T-helper 2 cell treated with Interferon-gamma antibody and Interleukin-4, amounts not matched to agents 5 μg/mL and 100 μg/mL, for 36 hours (primary cell): ENCODE measurements at regions not wholly inside any gene's neighbourhood (a gene's known extent, or its start where the extent isn't known, plus 50 kb on each side); places are given as distances from the start of the nearest gene placed in this dataset.
"Not testable (repeated sequence)": the region's sequence is repeated elsewhere in the genome, so short reads cannot be mapped to it uniquely, and the experiment has no call there.

Source experiments
- DNase-seq: peaks from one replicate; pipeline ENCODE4 v3.0.0; 2021; ENCODE audit warnings: low spot score
- H3K27ac Mint-ChIP-seq: one replicate; pipeline ENCODE4 v1.8.0; 2021; ENCODE audit warnings: mild to moderate bottlenecking, mixed read lengths
- H3K27me3 Mint-ChIP-seq: one replicate; pipeline ENCODE4 v1.8.0; 2021; ENCODE audit warnings: low read depth, mixed read lengths
- H3K36me3 Mint-ChIP-seq: one replicate; pipeline ENCODE4 v1.8.0; 2021; ENCODE audit warnings: low read depth, mixed read lengths
- H3K4me1 Mint-ChIP-seq: one replicate; pipeline ENCODE4 v1.8.0; 2021; ENCODE audit warnings: low read depth, mixed read lengths
- H3K4me3 Mint-ChIP-seq: one replicate; pipeline ENCODE4 v1.8.0; 2022; ENCODE audit warnings: mild to moderate bottlenecking, moderate library complexity, mixed read lengths
- H3K9me3 Mint-ChIP-seq: one replicate; pipeline ENCODE4 v1.8.0; 2021; ENCODE audit warnings: mixed read lengths

- Mint-ChIP-seq H3K27me3 (no peaks in the 10 kb centered on the region), H3K27ac (no peak overlapping the region), H3K4me3 (no peak overlapping the region), H3K36me3 (no peaks in the 10 kb centered on the region), H3K4me1 (no peaks in the 10 kb centered on the region), H3K9me3 (no peaks in the 10 kb centered on the region)
- no peak for DNase-seq
Measured at GRCh38 chr20:23299673-23300050, 50.9 kb upstream of the NXT1 start.

GRCh38 chr20:23298926-23299672 lies 51.5 kb upstream of the NXT1 start:
- H3K36me3 Mint-ChIP-seq, result no peaks in the 10 kb centered on the region
- no peak overlapping the region for H3K4me3 Mint-ChIP-seq
- DNase-seq, result no peak
- H3K4me1 Mint-ChIP-seq, result no peaks in the 10 kb centered on the region
- H3K9me3 Mint-ChIP-seq, result no peaks in the 10 kb centered on the region
- no peaks in the 10 kb centered on the region for H3K27me3 Mint-ChIP-seq
- H3K27ac Mint-ChIP-seq, result no peak overlapping the region

- Mint-ChIP-seq H3K27me3 (no peaks in the 10 kb centered on the region), H3K9me3 (no peaks in the 10 kb centered on the region), H3K4me3 (no peak overlapping the region), H3K4me1 (no peaks in the 10 kb centered on the region), H3K36me3 (no peaks in the 10 kb centered on the region), H3K27ac (no peak overlapping the region)
- no peak for DNase-seq
Measured at GRCh38 chr20:23298155-23298554, 52.4 kb upstream of the NXT1 start.

GRCh38 chr20:23296841-23297701 lies 53.5 kb upstream of the NXT1 start:
- H3K9me3 Mint-ChIP-seq, result no peaks in the 10 kb centered on the region
- H3K36me3 Mint-ChIP-seq, result no peaks in the 10 kb centered on the region
- H3K4me1 Mint-ChIP-seq, result no peaks in the 10 kb centered on the region
- no peak for DNase-seq
- no peak overlapping the region for H3K27ac Mint-ChIP-seq
- H3K27me3 Mint-ChIP-seq, result no peaks in the 10 kb centered on the region
- H3K4me3 Mint-ChIP-seq, result no peak overlapping the region

- Mint-ChIP-seq H3K27me3 (no peaks in the 10 kb centered on the region), H3K27ac (no peak overlapping the region), H3K36me3 (no peaks in the 10 kb centered on the region), H3K9me3 (no peaks in the 10 kb centered on the region), H3K4me3 (no peak overlapping the region), H3K4me1 (no peaks in the 10 kb centered on the region)
- no peak for DNase-seq
Measured at GRCh38 chr20:23295934-23296333, 54.7 kb upstream of the NXT1 start.

GRCh38 chr20:23294671-23295070 lies 55.9 kb upstream of the NXT1 start:
- Mint-ChIP-seq H3K9me3 (no peaks in the 10 kb centered on the region), H3K4me3 (no peak overlapping the region), H3K4me1 (no peaks in the 10 kb centered on the region), H3K27me3 (no peaks in the 10 kb centered on the region), H3K36me3 (no peaks in the 10 kb centered on the region), H3K27ac (no peak overlapping the region)
- no peak for DNase-seq

GRCh38 chr20:23294166-23294565 lies 56.4 kb upstream of the NXT1 start:
- no peaks in the 10 kb centered on the region for H3K27me3 Mint-ChIP-seq
- H3K9me3 Mint-ChIP-seq, result no peaks in the 10 kb centered on the region

GRCh38 chr20:23293689-23294088 lies 56.9 kb upstream of the NXT1 start:
- Mint-ChIP-seq H3K36me3 (no peaks in the 10 kb centered on the region), H3K9me3 (no peaks in the 10 kb centered on the region), H3K27me3 (no peaks in the 10 kb centered on the region), H3K4me1 (no peaks in the 10 kb centered on the region), H3K27ac (no peak overlapping the region), H3K4me3 (no peak overlapping the region)
- DNase-seq, result no peak

More at GRCh38 chr20:23294166-23294565, 56.4 kb upstream of the NXT1 start:
- no peak overlapping the region for H3K4me3 Mint-ChIP-seq
- H3K36me3 Mint-ChIP-seq, result no peaks in the 10 kb centered on the region
- no peak overlapping the region for H3K27ac Mint-ChIP-seq
- DNase-seq, result no peak
- H3K4me1 Mint-ChIP-seq, result no peaks in the 10 kb centered on the region

GRCh38 chr20:23292311-23292710 lies 58.3 kb upstream of the NXT1 start:
- H3K36me3 Mint-ChIP-seq, H3K27me3 Mint-ChIP-seq, H3K27ac Mint-ChIP-seq, H3K9me3 Mint-ChIP-seq, H3K4me3 Mint-ChIP-seq, DNase-seq, H3K4me1 Mint-ChIP-seq: not testable (repeated sequence)

GRCh38 chr20:23291575-23292240 lies 58.9 kb upstream of the NXT1 start:
- H3K27ac Mint-ChIP-seq, result no peak overlapping the region
- H3K4me3 Mint-ChIP-seq, result no peak overlapping the region
- H3K27me3 Mint-ChIP-seq, result no peaks in the 10 kb centered on the region
- DNase-seq, result no peak
- no peaks in the 10 kb centered on the region for H3K9me3 Mint-ChIP-seq
- no peaks in the 10 kb centered on the region for H3K4me1 Mint-ChIP-seq
- no peaks in the 10 kb centered on the region for H3K36me3 Mint-ChIP-seq

GRCh38 chr20:23290761-23291574 lies 59.6 kb upstream of the NXT1 start:
- Mint-ChIP-seq H3K27ac (no peak overlapping the region), H3K9me3 (no peaks in the 10 kb centered on the region), H3K4me3 (no peak overlapping the region), H3K36me3 (no peaks in the 10 kb centered on the region), H3K4me1 (no peaks in the 10 kb centered on the region), H3K27me3 (no peaks in the 10 kb centered on the region)
- no peak for DNase-seq

GRCh38 chr20:23289724-23290395 lies 60.7 kb upstream of the NXT1 start:
- no peak overlapping the region for H3K27ac Mint-ChIP-seq
- H3K4me3 Mint-ChIP-seq, result no peak overlapping the region
- no peaks in the 10 kb centered on the region for H3K27me3 Mint-ChIP-seq
- no peaks in the 10 kb centered on the region for H3K4me1 Mint-ChIP-seq
- no peaks in the 10 kb centered on the region for H3K9me3 Mint-ChIP-seq
- no peaks in the 10 kb centered on the region for H3K36me3 Mint-ChIP-seq
- no peak for DNase-seq

GRCh38 chr20:23289249-23289648 lies 61.3 kb upstream of the NXT1 start:
- no peaks in the 10 kb centered on the region for H3K36me3 Mint-ChIP-seq
- no peak overlapping the region for H3K27ac Mint-ChIP-seq
- no peaks in the 10 kb centered on the region for H3K27me3 Mint-ChIP-seq
- DNase-seq, result no peak
- H3K4me1 Mint-ChIP-seq, result no peaks in the 10 kb centered on the region
- H3K9me3 Mint-ChIP-seq, result no peaks in the 10 kb centered on the region
- H3K4me3 Mint-ChIP-seq, result no peak overlapping the region
